ENCODE measurements at regions not wholly inside any gene's neighbourhood (a gene's known extent, or its start where the extent isn't known, plus 50 kb on each side); places are given as distances from the start of the nearest gene placed in this dataset.

- TF ChIP-seq POLR2A (IDR thresholded peaks at IDR 0.05; ENCODE audit: low read depth, low read length) (no peak), TAF1 (IDR thresholded peaks at IDR 0.05; ENCODE audit: borderline replicate concordance, low read depth, low read length) (no peak)
These were observed 148.7 kb downstream of the BARHL2 start for GRCh38 chr1:90568436-90568835.

All from GM12892 (cell line).